NCI-H146 (cell line): ENCODE measurements at regions not wholly inside any gene's neighbourhood (a gene's known extent, or its start where the extent isn't known, plus 50 kb on each side); places are given as distances from the start of the nearest gene placed in this dataset.
"Not testable (repeated sequence)": the region's sequence is repeated elsewhere in the genome, so short reads cannot be mapped to it uniquely, and the experiment has no call there.

Experiments
- DNase-seq: peaks from one replicate; lab custom pipeline; 2025; lab: John Stamatoyannopoulos, UW

DNA sequence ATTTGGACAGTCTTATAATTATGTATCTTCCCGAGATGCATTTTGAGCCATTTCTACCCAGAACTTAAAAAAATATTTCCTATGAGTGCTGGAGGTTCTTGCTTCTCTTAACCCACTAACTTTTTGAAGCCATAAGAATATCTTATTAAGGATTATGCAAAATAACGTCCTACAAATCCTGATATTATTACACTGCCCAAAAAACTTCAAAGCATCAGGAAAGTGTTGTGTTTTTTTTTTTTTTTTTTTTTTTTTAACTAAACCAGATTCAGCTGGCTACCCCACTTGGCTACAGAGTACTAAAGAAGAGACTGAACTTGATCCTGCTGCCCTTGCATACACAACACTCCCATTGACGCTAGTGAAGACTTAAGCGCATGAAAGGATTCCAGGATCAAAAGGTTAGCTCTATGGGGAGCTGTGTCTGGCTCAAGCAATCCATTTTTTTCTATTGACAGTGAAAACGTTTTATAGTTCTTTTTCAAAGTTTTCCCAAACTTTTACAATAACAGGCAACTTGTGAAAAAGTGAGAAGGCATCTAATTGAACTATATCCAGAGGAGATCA lies 141.4 kb downstream of the KCNRG start:
- no peak for DNase-seq

- DNase-seq = no peak
Observed at GRCh38 chr13:50158385-50159165, 143.3 kb downstream of the KCNRG start.

- DNase-seq = no peak
Observed at GRCh38 chr13:50159607-50160006, 144.4 kb downstream of the KCNRG start.

- no peak for DNase-seq
Observed at GRCh38 chr13:50161052-50161451, 145.8 kb downstream of the KCNRG start.

DNA sequence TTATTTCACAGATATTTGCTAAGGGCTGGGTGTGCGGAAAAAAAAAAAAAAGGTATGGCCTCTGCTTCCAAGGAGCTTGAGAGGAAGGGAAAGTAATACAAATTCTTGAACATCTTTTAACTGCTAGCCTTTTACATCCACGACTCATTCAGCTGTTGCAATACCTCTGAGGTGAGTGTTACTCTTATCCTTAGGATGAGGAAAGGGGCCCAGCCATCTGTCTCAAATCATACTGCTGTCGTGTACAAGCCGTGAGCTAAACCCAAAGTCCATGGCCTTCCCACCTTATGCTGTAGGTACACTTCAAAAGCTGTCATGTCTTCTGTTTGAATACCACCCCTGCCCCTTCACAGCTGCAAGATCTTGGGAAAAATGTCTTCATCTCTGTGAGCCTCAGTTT lies 146.8 kb downstream of the KCNRG start:
- DNase-seq = no peak

DNA sequence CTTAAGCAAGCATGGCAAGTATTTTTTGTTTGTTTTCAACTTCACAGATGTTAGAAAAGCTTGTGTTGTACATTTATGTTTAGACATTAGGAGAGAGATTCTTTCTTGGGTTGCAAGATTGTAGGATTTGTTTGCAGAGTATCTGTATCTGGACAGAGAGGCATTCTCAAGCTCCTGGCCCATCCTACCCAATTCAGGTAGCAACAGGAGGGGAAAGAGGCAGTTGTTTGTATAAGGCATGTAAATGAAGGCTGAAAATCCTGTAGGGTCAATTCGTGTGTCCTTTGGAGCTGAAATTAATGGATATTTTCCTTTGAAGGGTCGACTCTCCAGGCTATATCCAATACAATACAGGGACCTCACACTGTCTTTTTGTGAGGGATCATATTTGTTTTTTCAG lies 147.3 kb downstream of the KCNRG start:
- DNase-seq = peak; percentile 61

DNA sequence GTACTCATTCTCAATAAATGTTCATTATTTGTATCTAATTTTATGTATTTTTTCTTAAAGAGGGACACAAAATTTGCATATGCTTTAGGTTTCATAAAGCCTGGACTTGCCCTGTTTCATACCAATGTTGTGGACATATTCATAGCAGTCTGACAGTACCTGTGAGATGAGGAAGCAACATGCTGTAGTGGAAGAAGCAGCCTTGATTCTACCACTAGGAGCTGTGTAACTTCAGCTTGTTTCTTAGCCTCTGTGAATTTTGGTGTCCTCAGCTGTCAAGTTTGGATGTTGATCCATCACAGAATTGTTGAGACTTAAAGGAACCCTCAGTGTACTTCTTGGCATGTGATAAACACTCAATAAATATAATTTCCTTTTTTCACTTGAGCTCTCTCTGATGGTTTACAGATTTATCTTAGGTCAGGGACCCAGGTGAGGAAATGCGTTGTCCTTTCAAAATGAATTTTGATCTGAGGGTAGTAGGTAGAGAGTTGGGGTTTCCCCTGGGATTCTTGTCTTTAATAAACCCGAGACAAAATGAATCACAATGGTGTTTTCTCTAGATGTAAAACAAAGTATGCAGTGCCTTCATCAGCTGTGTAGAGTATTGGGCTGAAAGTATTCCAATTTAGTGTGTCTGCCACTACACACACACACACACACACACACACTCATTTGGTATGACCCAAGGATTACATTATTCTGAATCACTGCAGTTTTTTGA lies 152.1 kb downstream of the KCNRG start:
- DNase-seq = no peak

GRCh38 chr13:50167967-50168366 lies 152.7 kb downstream of the KCNRG start:
- DNase-seq = no peak

GRCh38 chr13:50168786-50169185 lies 153.5 kb downstream of the KCNRG start:
- no peak for DNase-seq

- no peak for DNase-seq
Observed at GRCh38 chr13:50170447-50171037, 155.3 kb downstream of the KCNRG start.

GRCh38 chr13:50171590-50172282 lies 156.5 kb downstream of the KCNRG start:
- no peak for DNase-seq

DNA sequence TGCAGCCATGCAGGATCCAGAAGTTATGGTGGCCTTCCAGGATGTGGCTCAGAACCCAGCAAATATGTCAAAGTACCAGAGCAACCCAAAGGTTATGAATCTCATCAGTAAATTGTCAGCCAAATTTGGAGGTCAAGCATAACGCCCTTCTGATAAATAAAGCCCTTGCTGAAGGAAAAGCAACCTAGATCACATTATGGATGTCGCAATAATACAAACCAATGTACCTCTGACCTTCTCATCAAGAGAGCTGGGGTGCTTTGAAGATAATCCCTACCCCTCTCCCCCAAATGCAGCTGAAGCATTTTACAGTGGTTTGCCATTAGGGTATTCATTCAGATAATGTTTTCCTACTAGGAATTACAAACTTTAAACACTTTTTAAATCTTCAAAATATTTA lies 157.8 kb downstream of the KCNRG start:
- DNase-seq = not testable (repeated sequence)

- DNase-seq = no peak
Observed at GRCh38 chr13:50174630-50175029, 159.4 kb downstream of the KCNRG start.

- no peak for DNase-seq
Observed at GRCh38 chr13:50179977-50180376, 164.7 kb downstream of the KCNRG start.

DNA sequence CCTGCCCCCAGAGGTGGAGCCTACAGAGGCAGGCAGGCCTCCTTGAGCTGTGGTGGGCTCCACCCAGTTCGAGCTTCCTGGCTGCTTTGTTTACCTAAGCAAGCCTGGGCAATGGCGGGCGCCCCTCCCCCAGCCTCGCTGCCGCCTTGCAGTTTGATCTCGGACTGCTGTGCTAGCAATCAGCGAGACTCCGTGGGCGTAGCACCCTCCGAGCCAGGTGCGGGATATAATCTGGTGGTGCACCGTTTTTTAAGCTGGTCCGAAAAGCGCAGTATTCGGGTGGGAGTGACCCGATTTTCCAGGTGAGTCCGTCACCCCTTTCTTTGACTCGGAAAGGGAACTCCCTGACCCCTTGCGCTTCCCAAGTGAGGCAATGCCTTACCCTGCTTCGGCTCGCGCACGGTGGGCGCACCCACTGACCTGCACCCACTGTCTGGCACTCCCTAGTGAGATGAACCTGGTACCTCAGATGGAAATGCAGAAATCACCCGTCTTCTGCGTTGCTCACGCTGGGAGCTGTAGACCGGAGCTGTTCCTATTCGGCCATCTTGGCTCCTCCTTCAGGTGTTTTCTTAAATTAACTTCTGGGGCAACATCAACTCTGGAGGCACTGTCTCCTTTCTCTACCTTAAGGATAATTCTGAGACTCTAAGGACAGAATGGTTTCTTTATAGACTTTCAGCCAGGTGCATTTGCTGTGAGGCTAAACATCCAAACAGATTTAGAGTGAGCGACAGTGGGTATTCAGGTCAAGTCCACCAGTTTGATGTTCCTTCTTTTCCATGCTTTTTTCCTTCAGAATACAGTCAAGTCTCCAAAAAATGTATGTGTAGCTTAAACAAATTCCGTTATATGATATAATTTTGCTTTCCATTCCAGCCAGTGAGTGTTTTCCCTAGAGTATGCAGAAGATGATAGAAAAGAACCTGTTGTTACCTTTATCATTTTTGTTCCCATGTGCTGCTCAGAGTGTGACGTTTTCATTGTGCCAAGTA lies 170.8 kb downstream of the KCNRG start:
- not testable (repeated sequence) for DNase-seq

GRCh38 chr13:50187352-50188029 lies 172.2 kb downstream of the KCNRG start:
- DNase-seq = no peak

GRCh38 chr13:50188696-50189095 lies 173.5 kb downstream of the KCNRG start:
- no peak for DNase-seq

DNA sequence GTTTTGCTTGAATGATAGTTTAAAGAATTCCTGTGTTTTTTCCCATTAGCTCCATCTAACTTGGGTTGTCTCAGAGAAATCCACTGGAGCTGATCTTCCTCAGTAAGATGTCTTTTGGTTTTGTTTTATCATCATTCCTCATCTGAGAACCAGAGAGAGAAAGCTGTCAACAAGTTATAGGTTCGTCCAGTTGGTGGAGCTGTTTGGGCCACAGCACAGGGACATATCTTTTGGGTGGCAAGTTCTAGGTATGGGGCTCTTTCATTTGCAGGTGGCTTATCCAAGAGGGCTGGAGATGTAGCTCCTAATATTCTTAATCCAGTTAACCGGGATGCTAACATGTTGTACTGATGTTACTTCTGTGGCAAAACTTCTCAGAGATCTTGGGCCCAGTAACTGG lies 174.2 kb downstream of the KCNRG start:
- DNase-seq = no peak

GRCh38 chr13:50191004-50191403 lies 175.8 kb downstream of the KCNRG start:
- DNase-seq = no peak

- DNase-seq = no peak
Observed at GRCh38 chr13:50192272-50192813, 177.1 kb downstream of the KCNRG start.
